ENCODE measurements at regions not wholly inside any gene's neighbourhood (a gene's known extent, or its start where the extent isn't known, plus 50 kb on each side); places are given as distances from the start of the nearest gene placed in this dataset.

DNA sequence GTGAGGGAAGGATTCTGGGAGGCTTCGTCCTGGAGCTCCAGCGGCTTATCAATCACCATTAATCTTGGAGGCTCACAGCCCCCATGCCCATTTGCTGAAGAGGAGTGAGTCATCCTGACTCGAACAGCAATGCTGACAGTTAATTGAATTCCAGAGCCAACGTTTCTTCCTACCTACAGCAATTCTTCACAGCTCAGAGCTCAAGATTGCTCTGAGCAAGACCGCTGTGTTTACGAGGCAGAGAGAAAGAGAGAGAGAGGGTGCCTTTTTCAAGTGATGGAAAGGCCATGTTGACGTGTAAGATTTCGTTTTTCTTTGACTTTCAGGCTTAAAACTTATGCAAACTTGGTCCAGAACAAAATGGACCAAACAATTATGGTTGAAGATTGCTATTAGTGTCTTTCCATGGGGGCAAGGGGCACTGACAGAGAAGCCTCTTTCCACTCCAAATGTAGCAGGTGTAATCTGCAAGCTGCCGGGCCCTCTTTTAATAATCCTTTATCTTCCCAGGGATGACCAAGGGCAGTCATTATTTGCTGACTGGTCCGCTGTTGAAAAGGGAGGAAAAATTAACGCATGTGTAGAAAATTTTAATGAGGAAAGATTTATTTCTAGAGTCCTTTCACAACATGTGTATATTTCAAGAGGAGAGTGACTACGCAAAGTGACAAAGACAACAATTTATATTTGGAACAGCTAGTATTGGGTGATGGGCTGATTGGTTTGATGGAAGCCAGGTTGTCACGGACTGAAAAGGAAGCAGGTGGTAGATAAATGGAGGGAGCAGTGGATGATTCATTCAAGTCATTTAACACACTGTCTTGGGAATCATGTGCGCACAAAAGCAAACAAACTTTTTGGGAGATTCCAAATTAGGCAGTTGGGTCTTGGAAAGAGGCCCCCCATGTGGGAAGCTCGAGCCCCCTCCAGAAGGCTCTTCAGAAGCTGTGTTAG is 136.1 kb upstream of the IRF2BP2 start:
- DNase-seq (ENCODE audit: low read depth in 2 of 2, low spot score in 1 of 2), result no peak

DNA sequence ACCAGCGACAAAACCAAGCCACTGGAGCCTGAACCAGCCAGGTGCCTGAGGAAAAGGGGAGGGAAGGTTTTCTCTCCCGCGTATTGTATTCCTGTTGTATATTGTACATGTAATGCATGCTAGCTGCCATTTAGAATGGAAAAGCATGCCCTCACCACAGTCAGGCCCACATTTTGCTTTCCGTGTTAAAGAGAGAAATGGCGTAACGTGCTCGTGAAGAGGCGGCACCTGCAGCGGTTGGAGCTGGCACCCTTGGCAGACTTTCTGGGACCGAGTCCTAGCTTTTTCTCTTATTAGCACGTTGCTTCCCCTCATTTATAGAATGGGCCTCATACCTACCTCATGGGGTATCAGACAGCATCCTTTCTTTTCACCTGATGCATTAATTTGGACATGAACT is 135.3 kb upstream of the IRF2BP2 start:
- DNase-seq (ENCODE audit: low read depth in 2 of 2, low spot score in 1 of 2), result no peak

DNA sequence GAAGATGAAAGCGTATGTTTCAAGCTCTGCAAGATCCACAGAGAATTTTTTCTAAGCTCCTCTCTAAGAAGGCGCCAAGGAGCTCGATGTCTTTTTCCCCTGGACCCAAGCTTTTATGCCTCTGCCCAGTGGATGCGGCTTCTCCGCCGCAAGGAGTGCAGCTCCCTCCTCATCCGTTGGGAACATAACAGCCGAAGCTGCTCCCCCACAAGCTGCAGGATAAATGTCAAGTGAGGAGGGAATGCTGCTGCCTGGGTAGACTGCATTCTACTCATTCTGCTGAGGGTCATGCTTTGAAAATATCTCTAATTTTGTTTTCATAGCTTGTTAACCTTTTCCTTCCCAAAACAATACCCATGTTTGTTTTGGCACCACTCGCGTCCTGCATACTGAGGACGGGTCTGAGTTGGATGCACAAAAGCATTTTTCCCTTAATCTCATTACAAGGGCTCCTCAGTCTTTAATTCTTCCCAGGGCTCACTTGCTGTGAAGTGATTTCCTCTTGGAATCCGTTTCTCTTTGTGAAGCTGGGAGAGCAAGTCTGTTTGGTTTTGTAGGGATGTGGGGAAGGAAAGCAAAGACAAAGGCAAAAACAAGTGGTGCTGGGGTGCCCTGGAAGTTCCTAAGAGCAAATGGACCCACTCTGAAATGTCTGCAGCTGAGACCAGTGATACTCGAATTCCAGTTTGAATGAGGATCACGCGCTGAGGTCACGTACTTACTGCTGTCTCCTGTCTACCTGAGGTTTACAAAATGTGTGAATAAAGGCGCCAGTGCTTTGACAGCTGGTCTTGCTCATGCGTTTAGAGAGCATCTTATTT is 134.0 kb upstream of the IRF2BP2 start:
- DNase-seq (ENCODE audit: low read depth in 2 of 2, low spot score in 1 of 2), result no peak

GRCh38 chr1:234742622-234743021 is 132.6 kb upstream of the IRF2BP2 start:
- DNase-seq (ENCODE audit: low read depth in 2 of 2, low spot score in 1 of 2), result no peak

GRCh38 chr1:234737967-234738314 is 128.0 kb upstream of the IRF2BP2 start:
- DNase-seq (ENCODE audit: low read depth in 2 of 2, low spot score in 1 of 2), result no peak

DNA sequence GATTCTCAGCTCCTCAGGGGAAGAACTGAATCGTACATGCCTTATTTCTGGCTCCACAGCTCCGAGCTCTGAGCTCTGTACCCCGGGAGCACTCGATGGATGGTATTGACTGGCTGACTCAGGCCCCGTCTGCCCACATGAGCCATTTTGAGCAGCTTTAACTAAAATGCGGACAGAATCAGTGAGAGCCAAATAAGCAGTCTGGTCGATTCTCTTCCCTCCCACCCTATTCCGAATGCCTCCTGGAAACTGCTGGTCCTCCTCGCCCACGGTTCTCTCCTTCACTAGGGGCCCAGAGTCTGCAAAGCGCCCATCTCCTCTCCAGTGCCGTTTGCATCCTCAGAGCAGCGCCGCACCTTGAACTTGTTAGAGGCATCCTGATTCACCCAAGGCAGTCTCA is 125.9 kb upstream of the IRF2BP2 start:
- no peak for DNase-seq (ENCODE audit: low read depth in 2 of 2, low spot score in 1 of 2)

DNA sequence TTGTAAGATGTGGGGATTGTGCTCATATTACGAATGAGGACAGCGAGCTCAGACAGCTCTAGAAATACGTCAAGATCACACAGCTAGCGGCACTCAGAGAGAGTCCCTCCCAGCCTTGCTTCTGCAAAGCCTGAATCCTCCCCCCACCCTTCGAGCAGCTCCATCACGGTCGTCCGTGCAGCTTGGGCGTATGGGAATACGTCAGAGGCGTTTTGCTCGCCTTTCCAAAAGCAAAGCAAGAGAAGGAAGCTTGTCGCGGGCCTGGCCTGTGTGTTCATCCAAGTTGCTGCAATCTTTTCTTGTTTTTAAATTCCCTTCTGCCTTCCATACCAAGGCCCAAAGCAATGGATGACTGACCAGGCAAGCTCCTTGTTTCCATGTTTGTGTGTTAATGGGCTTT is 125.5 kb upstream of the IRF2BP2 start:
- no peak for DNase-seq (ENCODE audit: low read depth in 2 of 2, low spot score in 1 of 2)

GRCh38 chr1:234734869-234735268 is 124.9 kb upstream of the IRF2BP2 start:
- no peak for DNase-seq (ENCODE audit: low read depth in 2 of 2, low spot score in 1 of 2)

GRCh38 chr1:234734412-234734835 is 124.4 kb upstream of the IRF2BP2 start:
- no peak for DNase-seq (ENCODE audit: low read depth in 2 of 2, low spot score in 1 of 2)

- DNase-seq (ENCODE audit: low read depth in 2 of 2, low spot score in 1 of 2), result no peak
These were observed 123.4 kb upstream of the IRF2BP2 start for GRCh38 chr1:234733427-234733826.

GRCh38 chr1:234732671-234733390 is 122.9 kb upstream of the IRF2BP2 start:
- DNase-seq (ENCODE audit: low read depth in 2 of 2, low spot score in 1 of 2), result no peak

- no peak for DNase-seq (ENCODE audit: low read depth in 2 of 2, low spot score in 1 of 2)
These were observed 122.3 kb upstream of the IRF2BP2 start for GRCh38 chr1:234732260-234732659.

DNA sequence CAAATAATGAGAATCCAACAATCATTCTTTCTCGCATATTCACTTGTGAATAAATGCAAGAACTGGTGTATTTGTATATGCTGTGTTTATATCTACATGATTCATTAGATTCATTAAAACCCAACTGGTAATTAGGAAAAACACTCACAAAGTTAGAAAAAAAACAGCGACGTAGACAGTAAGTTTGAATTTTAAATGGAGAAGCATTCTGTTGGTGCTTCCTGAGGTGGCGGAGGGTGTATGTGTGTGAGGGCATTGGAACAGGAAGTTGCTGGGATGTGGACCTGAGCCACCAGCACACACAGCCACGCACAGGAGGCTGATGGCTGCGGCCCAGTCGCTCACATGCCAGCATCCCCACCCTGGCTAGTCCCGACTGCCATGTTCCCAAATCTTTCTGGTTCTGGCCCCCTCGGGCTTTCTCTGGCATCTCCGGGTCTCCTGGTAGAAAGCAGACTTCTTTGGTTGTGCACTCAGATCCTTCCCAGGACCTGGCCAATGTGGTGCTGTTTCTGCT is 121.6 kb upstream of the IRF2BP2 start:
- no peak for DNase-seq (ENCODE audit: low read depth in 2 of 2, low spot score in 1 of 2)

- DNase-seq (ENCODE audit: low read depth in 2 of 2, low spot score in 1 of 2), result no peak
These were observed 121.0 kb upstream of the IRF2BP2 start for GRCh38 chr1:234730770-234731568.

DNA sequence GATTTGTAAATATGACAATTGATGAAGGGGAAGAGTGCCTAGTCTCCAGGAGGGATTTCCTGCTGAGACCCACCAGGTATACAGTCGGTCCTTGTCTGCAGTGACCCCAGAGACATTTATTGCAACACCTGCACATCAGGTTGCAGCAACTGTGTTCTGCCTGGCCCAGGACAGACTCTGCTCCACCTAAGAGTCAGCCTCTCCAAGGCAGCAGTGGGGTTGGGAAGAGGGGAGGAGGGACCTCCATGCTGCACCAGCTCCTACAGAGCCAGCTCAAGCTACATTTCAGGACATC is 120.4 kb upstream of the IRF2BP2 start:
- no peak for DNase-seq (ENCODE audit: low read depth in 2 of 2, low spot score in 1 of 2)

DNA sequence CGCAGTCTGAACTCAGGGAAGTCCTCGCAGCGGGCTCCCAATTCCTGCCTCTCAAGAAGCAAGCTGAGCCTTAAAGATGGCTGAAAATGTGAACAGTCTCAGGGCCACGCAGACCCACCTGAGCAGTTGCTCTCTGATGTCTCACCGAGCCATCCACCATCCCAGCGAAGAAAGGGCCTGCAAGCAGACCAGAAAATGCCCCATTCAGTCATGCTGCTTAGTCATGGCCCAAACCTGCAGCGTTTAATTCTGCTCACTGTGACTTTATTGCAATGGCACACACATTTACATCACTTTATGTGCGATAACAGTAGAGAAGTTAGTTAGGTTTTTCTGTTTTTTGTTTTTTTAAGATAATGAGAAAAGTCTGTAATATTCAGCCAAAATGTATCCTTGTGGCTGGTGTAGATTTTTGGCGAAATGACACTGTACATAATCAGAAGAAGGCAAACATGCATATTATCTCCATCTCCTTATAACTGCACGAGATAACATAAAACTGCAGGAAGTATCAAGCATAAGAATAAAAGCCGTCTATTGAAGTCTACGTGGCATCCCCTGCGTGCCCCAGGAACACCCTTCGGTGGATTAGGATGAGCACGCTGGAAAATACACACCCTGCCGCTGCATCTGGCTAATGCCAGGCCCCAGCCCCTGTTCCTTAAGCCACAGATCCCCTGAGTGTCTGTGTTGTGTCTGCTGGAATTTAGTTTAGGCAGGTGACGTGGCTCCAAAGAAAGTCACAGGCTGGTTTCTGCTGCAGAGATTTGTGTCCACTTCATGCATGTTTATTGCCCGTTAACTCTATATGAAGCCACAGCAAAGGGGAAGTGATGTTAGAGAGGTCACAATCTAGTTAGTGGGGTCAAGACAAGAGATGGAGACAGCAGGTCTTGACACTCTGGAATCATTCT is 119.8 kb upstream of the IRF2BP2 start:
- no peak for DNase-seq (ENCODE audit: low read depth in 2 of 2, low spot score in 1 of 2)

DNA sequence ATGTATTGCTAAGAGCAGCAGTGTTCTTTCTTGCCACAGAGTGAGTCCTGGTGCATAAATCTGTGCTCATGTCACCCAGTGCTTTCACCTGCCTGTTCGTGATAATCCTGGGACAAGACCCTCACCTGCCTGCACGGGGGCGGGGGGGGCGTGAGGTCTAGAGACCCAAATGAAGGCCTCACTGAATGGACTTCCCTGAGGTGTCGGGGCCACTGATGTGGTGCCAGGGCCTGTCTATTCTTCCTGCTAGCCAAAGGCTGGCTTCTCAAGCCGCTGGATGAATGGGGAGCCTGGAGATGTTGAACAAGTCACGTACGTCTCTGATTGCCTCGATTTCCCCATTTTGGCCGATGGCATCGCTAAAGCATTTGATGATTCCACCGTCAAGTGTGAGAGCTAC is 118.8 kb upstream of the IRF2BP2 start:
- no peak for DNase-seq (ENCODE audit: low read depth in 2 of 2, low spot score in 1 of 2)

DNA sequence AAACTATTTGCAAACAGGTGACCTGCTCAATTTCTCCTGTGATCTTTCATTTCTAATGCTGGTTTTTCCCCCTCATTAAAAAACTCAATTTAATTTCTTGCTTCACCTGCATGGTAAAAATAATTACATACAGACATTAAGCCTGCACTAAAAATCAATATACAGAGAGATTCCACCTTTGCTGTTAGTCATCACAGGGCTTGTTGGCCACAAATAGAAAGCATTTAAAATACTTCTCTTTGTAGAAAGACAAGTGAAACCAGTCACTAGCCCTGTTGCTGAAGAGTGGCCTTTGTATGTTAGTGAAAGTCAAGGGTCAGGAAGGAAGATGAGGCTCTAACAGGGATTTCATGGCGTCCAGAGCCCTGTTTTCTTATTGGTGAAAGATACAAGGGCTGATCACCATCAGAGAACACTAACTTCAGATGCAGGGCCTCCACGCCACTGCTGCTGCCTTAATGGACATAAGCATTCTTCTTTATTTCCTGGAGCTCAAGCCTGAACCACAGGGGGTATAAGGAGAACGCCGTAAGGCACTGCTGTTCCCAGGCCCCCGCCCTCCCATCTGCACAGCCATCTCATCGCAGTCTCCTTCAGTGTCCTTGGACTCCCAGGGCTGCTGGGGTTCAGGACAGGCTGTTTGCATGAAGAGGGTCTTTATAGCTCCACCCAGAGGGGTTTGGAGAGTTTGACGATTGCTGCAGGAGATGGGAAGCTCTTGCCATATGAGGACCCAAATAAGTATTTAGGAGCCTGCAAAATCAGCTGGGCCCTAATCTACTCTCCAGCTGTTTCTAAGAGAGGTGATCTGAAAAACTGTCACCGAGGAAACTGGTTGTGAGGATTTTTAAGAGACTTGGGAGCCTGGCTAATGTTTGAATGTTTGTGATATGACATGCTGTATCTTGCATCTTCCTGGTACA is 117.3 kb upstream of the IRF2BP2 start:
- DNase-seq (ENCODE audit: low read depth in 2 of 2, low spot score in 1 of 2), result no peak

All from stimulated activated CD8-positive, alpha-beta memory T cell treated with anti-CD3 and anti-CD28 coated beads, Interleukin-4, amount 100 ng/mL, for 4 hours (primary cell).